H1 (cell line): ENCODE measurements at regions not wholly inside any gene's neighbourhood (a gene's known extent, or its start where the extent isn't known, plus 50 kb on each side); places are given as distances from the start of the nearest gene placed in this dataset.

Source experiments
- JUN ChIP-seq: IDR thresholded peaks from 2 replicates; pipeline ENCODE4 v1.6.1; 2011; ENCODE audit warnings: low read depth, mild to moderate bottlenecking, improper control_type of control experiment, low read length
- MAX ChIP-seq: IDR thresholded peaks from 2 replicates; pipeline ENCODE4 v1.6.1; 2012; ENCODE audit warnings: inconsistent platforms
- NRF1 ChIP-seq: IDR thresholded peaks from 2 replicates; pipeline ENCODE4 v1.6.1; 2011; ENCODE audit warnings: mild to moderate bottlenecking, low read depth, low read length, improper control_type of control experiment
- POLR2A ChIP-seq, 2 experiments: IDR thresholded peaks; 1 replicate in 1 of 2; 2 replicates in 1 of 2; pipeline ENCODE4 v1.6.1; 2011; ENCODE audit warnings: low read depth in 2 of 2, low read length in 2 of 2, mild to moderate bottlenecking in 2 of 2; ENCODE audit errors: control extremely low read depth in 1 of 2
- SIRT6 ChIP-seq: IDR thresholded peaks from one replicate; pipeline ENCODE4 v1.7.1; 2012; ENCODE audit warnings: low read length, inconsistent platforms

DNA sequence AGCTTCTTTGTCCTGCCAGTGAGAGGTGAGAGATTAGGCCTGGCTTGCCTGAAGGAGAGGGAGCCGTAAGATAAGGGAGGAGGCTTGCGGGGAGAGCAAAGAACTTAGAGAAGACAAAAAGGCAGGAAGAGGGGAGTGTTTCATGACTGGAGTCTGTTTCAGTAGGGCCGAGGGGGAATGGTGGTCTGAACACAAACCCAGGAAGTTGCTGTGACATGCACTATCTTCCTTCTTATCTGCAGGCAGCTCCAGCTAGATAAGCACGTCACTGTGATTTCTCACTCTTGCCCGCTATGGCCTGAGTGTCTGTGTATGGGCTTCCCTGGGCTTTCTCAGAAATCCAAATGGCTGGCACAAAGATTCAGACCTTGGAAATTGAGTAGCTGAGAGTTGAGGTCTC, 307.5 kb upstream of the CLINT1 start (continued):
- TF ChIP-seq NRF1: no peak
- TF ChIP-seq POLR2A (IDR thresholded peaks at IDR 0.05; ENCODE audit: control extremely low read depth in 1 of 2, low read depth in 2 of 2, low read length in 2 of 2): no peak
- no peak for TF ChIP-seq JUN
- no peak for TF ChIP-seq MAX
- TF ChIP-seq SIRT6: no peak
